ENCODE measurements at regions not wholly inside any gene's neighbourhood (a gene's known extent, or its start where the extent isn't known, plus 50 kb on each side); places are given as distances from the start of the nearest gene placed in this dataset.

DNA sequence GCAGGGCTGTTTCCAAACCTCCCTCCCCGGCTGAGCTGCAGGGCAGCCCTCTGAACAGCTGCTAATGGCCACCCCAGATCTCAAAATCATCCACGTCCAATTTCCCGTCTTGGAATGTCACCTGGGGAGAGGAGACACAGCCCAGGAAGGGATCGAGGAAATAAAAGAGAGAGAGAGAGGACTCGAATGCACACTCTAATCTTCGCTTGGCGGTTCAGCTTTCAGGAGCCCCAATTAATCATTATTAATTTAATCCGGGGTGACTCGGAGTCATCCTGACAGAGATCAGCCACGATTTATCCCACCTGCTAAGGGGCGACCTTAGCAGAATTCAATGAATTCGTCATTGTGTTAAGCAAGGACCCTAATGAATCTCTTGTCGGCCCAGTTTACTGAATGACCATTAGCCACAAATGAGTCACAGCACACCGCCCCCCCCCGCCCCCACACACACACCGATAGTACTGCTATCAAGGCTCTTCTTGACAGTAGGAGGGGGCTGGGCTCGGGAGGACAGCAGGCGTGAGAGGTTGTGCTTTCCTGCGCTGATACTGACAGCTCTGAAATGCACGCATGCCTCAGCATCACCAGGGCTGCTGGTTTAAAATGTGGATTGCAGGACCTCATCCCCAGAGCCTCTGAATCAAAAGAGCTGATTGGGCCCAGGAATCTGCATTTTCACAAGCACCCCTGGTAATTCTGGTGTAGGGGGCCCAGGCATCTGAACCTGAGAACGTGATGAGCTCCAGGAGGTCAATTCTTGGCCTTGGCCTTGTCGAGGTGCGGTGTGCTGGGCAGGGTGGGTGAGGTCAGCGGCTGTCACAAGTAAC lies 190.0 kb upstream of the CIBAR2 start:
- DNase-seq: no peak
- Mint-ChIP-seq H3K9me3 (ENCODE audit: low read depth) (no peaks in the 10 kb centered on the region), H3K27ac (no peak overlapping the region), H3K27me3 (no peaks in the 10 kb centered on the region), H3K36me3 (ENCODE audit: low read depth) (no peaks in the 10 kb centered on the region), H3K4me3 (no peak overlapping the region), H3K4me1 (peaks cover 25% of the 10 kb centered on the region)
- ChIA-PET CTCF (interaction anchor here (0.6 to 1.2 kb wide), 5 partner anchors 14 to 1074 kb away, joined by 3 to 4 read pairs (median 3); partner anchors contain the start of gene KIAA0513), POLR2A (no interaction called here)
- ATAC-seq: no peak
- intact Hi-C loops (cut with DNase I, micrococcal nuclease): loop anchor here in 1 of 2 experiments (2.0 to 5.0 kb wide), 2 partner anchors 33 to 415 kb away; no protein-coding TSS in a partner anchor

- Mint-ChIP-seq H3K27me3 (no peaks in the 10 kb centered on the region), H3K4me1 (peaks cover 31% of the 10 kb centered on the region), H3K9me3 (ENCODE audit: low read depth) (no peaks in the 10 kb centered on the region), H3K36me3 (ENCODE audit: low read depth) (no peaks in the 10 kb centered on the region), H3K27ac (no peak overlapping the region), H3K4me3 (peak overlapping the region; percentile 64)
- DNase-seq (no peak), ATAC-seq (no peak)
- CTCF ChIA-PET: no interaction called here
- intact Hi-C loops (cut with DNase I, micrococcal nuclease): loop anchor here in 1 of 2 experiments (1.0 to 5.0 kb wide), 4 partner anchors 32 to 414 kb away; no protein-coding TSS in a partner anchor
- POLR2A ChIA-PET: no interaction called here
These were observed 190.6 kb upstream of the CIBAR2 start for GRCh38 chr16:85302848-85303353.

DNA sequence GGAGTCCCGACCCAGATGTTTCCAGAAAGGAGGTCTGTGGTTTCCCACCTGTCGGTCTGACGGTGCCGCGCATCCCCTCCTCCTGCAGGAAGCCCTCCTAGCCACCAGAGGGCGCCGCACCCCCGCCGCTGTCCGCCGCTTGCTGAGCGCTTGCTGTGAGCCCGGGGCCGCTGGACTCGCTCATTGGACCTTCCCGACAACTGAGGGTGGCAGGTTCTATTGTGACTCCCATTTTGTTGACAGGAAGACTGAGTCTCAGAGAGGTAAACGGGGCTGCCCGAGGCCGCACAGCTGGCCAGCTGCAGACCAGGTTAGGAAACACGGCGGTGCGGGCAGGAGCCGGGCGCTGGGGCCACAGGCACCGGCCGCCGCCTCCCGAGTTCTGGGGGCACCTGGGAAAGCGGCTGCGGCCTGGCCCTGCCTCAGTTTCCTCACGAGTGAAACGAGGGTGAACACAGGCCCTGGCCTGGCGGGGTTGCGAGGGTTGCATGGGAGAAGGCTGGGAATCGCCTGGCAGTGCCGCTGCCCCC lies 191.1 kb upstream of the CIBAR2 start:
- Mint-ChIP-seq H3K27ac (peak overlapping the region; percentile 10), H3K36me3 (ENCODE audit: low read depth) (no peaks in the 10 kb centered on the region), H3K27me3 (no peaks in the 10 kb centered on the region), H3K9me3 (ENCODE audit: low read depth) (no peaks in the 10 kb centered on the region), H3K4me3 (peak overlapping the region; percentile 64), H3K4me1 (peaks cover 36% of the 10 kb centered on the region)
- peak; percentile 91 for DNase-seq
- intact Hi-C loops (cut with DNase I, micrococcal nuclease): loop anchor here in 1 of 2 experiments (1.0 to 5.0 kb wide), 4 partner anchors 31 to 414 kb away; no protein-coding TSS in a partner anchor
- ChIA-PET POLR2A (no interaction called here), CTCF (interaction anchor here (0.6 to 2.0 kb wide), 4 partner anchors 27 to 754 kb away, joined by 3 to 9 read pairs (median 6); no protein-coding TSS in a partner anchor)
- peak; percentile 50 for ATAC-seq

- ChIA-PET CTCF (interaction anchor here (0.7 to 2.0 kb wide), 7 partner anchors 11 to 334 kb away, joined by 3 to 9 read pairs (median 4); no protein-coding TSS in a partner anchor), POLR2A (no interaction called here)
- intact Hi-C loops (cut with DNase I, micrococcal nuclease): loop anchor here in 1 of 2 experiments (5.0 kb wide), 1 partner anchor 413 kb away; no protein-coding TSS in a partner anchor
These were observed 192.1 kb upstream of the CIBAR2 start for GRCh38 chr16:85304337-85304736.

GRCh38 chr16:85306071-85306792 lies 194.0 kb upstream of the CIBAR2 start:
- no peaks in the 10 kb centered on the region for H3K36me3 Mint-ChIP-seq (ENCODE audit: low read depth)
- intact Hi-C loops (cut with DNase I, micrococcal nuclease): loop anchor here in 1 of 2 experiments (1.0 to 5.0 kb wide), 4 partner anchors 111 to 383 kb away; no protein-coding TSS in a partner anchor
- H3K27me3 Mint-ChIP-seq: no peaks in the 10 kb centered on the region
- peak; percentile 94 for ATAC-seq
- no peak overlapping the region for H3K4me3 Mint-ChIP-seq
- peak overlapping the region; percentile 89 for H3K27ac Mint-ChIP-seq
- ChIA-PET POLR2A (no interaction called here), CTCF (interaction anchor here (0.6 to 2.2 kb wide), 4 partner anchors 9 to 310 kb away, joined by 3 to 9 read pairs (median 4); no protein-coding TSS in a partner anchor)
- no peaks in the 10 kb centered on the region for H3K9me3 Mint-ChIP-seq (ENCODE audit: low read depth)
- peaks cover 55% of the 10 kb centered on the region for H3K4me1 Mint-ChIP-seq
- peak; percentile 95 for DNase-seq

More at GRCh38 chr16:85304337-85304736, 192.1 kb upstream of the CIBAR2 start:
- Mint-ChIP-seq H3K27me3 (no peaks in the 10 kb centered on the region), H3K4me1 (peaks cover 42% of the 10 kb centered on the region), H3K4me3 (peak overlapping the region; percentile 64), H3K36me3 (ENCODE audit: low read depth) (no peaks in the 10 kb centered on the region), H3K27ac (no peak overlapping the region), H3K9me3 (ENCODE audit: low read depth) (no peaks in the 10 kb centered on the region)
- ATAC-seq: no peak
- no peak for DNase-seq

DNA sequence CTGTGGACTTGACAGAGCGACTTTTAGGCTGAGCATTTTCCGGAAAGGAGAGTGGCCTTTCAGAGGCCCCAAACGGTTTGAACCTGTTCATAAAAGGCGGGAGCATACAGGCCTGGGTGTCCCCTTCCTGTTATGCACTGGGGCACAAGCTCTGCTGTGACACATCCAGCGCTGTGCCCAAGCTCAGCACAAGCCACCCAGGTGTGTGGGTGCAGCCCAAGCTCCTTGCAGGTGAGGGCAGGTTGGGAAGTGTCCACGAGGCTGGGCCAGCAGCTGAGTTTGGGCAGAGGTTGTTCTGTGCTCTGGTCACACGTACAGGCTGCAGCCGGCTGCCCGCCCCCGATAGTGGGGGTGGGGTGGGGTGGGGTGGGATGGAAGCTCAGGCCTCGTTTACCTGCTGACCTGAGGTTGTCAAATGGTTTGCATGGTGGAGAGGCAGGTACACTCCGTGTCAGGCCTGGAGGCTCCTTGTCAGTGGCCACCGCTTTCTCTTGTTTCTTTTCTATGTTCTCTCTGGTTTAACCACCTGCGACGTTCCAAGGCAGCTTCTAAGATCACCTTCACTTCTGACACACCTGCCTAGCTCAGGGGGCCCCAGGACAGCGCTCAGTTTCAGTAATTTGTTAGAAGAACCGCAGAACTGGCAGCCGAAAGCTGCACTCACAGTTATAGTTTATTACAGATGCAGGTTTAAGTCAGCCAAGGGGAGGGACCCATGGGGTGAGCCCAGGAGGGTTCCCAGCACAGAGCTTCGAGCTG lies 194.7 kb upstream of the CIBAR2 start:
- POLR2A ChIA-PET: no interaction called here
- DNase-seq (peak; percentile 33), ATAC-seq (no peak)
- CTCF ChIA-PET: interaction anchor here (0.6 to 2.5 kb wide), 7 partner anchors 10 to 310 kb away, joined by 3 to 9 read pairs (median 5); no protein-coding TSS in a partner anchor
- no peaks in the 10 kb centered on the region for H3K9me3 Mint-ChIP-seq (ENCODE audit: low read depth)
- peak overlapping the region; percentile 89 for H3K27ac Mint-ChIP-seq
- peaks cover 60% of the 10 kb centered on the region for H3K4me1 Mint-ChIP-seq
- no peaks in the 10 kb centered on the region for H3K27me3 Mint-ChIP-seq
- no peaks in the 10 kb centered on the region for H3K36me3 Mint-ChIP-seq (ENCODE audit: low read depth)
- intact Hi-C loops (cut with DNase I, micrococcal nuclease): loop anchor here in 1 of 2 experiments (1.0 to 5.0 kb wide), 4 partner anchors 110 to 382 kb away; no protein-coding TSS in a partner anchor
- no peak overlapping the region for H3K4me3 Mint-ChIP-seq

GRCh38 chr16:85307552-85308364 lies 195.5 kb upstream of the CIBAR2 start:
- ATAC-seq (no peak), DNase-seq (no peak)
- no peaks in the 10 kb centered on the region for H3K36me3 Mint-ChIP-seq (ENCODE audit: low read depth)
- peak overlapping the region; percentile 42 for H3K27ac Mint-ChIP-seq
- ChIA-PET CTCF (interaction anchor here (0.6 to 2.8 kb wide), 9 partner anchors 11 to 310 kb away, joined by 3 to 14 read pairs (median 5); no protein-coding TSS in a partner anchor), POLR2A (no interaction called here)
- peaks cover 65% of the 10 kb centered on the region for H3K4me1 Mint-ChIP-seq
- no peaks in the 10 kb centered on the region for H3K27me3 Mint-ChIP-seq
- intact Hi-C loops (cut with DNase I, micrococcal nuclease): loop anchor here in 1 of 2 experiments (2.0 to 5.0 kb wide), 2 partner anchors 109 to 190 kb away; no protein-coding TSS in a partner anchor
- no peak overlapping the region for H3K4me3 Mint-ChIP-seq
- no peaks in the 10 kb centered on the region for H3K9me3 Mint-ChIP-seq (ENCODE audit: low read depth)

- Mint-ChIP-seq H3K36me3 (ENCODE audit: low read depth) (no peaks in the 10 kb centered on the region), H3K27ac (no peak overlapping the region), H3K4me3 (no peak overlapping the region), H3K4me1 (peaks cover 63% of the 10 kb centered on the region), H3K27me3 (no peaks in the 10 kb centered on the region), H3K9me3 (ENCODE audit: low read depth) (no peaks in the 10 kb centered on the region)
- DNase-seq: no peak
- ATAC-seq: no peak
- intact Hi-C loops (cut with DNase I, micrococcal nuclease): loop anchor here in 1 of 2 experiments (5.0 kb wide), 1 partner anchor 192 kb away; no protein-coding TSS in a partner anchor
- CTCF ChIA-PET: interaction anchor here (0.6 to 2.8 kb wide), 7 partner anchors 12 to 1389 kb away, joined by 3 to 14 read pairs (median 3); no protein-coding TSS in a partner anchor
- POLR2A ChIA-PET: interaction anchor here (0.6 kb wide), 1 partner anchor 16 kb away, joined by 4 read pairs; no protein-coding TSS in a partner anchor
These were observed 196.6 kb upstream of the CIBAR2 start for GRCh38 chr16:85308611-85309540.
